ENCODE measurements at regions not wholly inside any gene's neighbourhood (a gene's known extent, or its start where the extent isn't known, plus 50 kb on each side); places are given as distances from the start of the nearest gene placed in this dataset.
"Not testable (repeated sequence)": the region's sequence is repeated elsewhere in the genome, so short reads cannot be mapped to it uniquely, and the experiment has no call there.

GRCh38 chr4:24003496-24003895, 113.6 kb upstream of the PPARGC1A start:
- DNase-seq (ENCODE audit: low read depth in 2 of 2), result no peak

- DNase-seq (ENCODE audit: low read depth in 2 of 2), result no peak
These were observed 112.6 kb upstream of the PPARGC1A start for GRCh38 chr4:24002330-24002966.

- DNase-seq (ENCODE audit: low read depth in 2 of 2), result no peak
These were observed 111.9 kb upstream of the PPARGC1A start for GRCh38 chr4:24001486-24002329.

GRCh38 chr4:24000470-24000831, 110.6 kb upstream of the PPARGC1A start:
- no peak for DNase-seq (ENCODE audit: low read depth in 2 of 2)

- DNase-seq (ENCODE audit: low read depth in 2 of 2), result no peak
These were observed 110.0 kb upstream of the PPARGC1A start for GRCh38 chr4:23999714-24000469.

GRCh38 chr4:23993373-23993772, 103.5 kb upstream of the PPARGC1A start:
- no peak for DNase-seq (ENCODE audit: low read depth in 2 of 2)

GRCh38 chr4:23991444-23991843, 101.6 kb upstream of the PPARGC1A start:
- DNase-seq (ENCODE audit: low read depth in 2 of 2), result no peak

- no peak for DNase-seq (ENCODE audit: low read depth in 2 of 2)
These were observed 96.4 kb upstream of the PPARGC1A start for GRCh38 chr4:23986270-23986669.

- DNase-seq (ENCODE audit: low read depth in 2 of 2), result no peak
These were observed 91.5 kb upstream of the PPARGC1A start for GRCh38 chr4:23981328-23981727.

- no peak for DNase-seq (ENCODE audit: low read depth in 2 of 2)
These were observed 89.7 kb upstream of the PPARGC1A start for GRCh38 chr4:23979534-23979933.

GRCh38 chr4:23978002-23978401, 88.2 kb upstream of the PPARGC1A start:
- DNase-seq (ENCODE audit: low read depth in 2 of 2), result no peak

GRCh38 chr4:23976423-23976822, 86.6 kb upstream of the PPARGC1A start:
- DNase-seq (ENCODE audit: low read depth in 2 of 2), result no peak

GRCh38 chr4:23973308-23973855, 83.5 kb upstream of the PPARGC1A start:
- DNase-seq (ENCODE audit: low read depth in 2 of 2), result no peak

- no peak for DNase-seq (ENCODE audit: low read depth in 2 of 2)
These were observed 83.0 kb upstream of the PPARGC1A start for GRCh38 chr4:23972805-23973204.

GRCh38 chr4:23972187-23972586, 82.3 kb upstream of the PPARGC1A start:
- no peak for DNase-seq (ENCODE audit: low read depth in 2 of 2)

- no peak for DNase-seq (ENCODE audit: low read depth in 2 of 2)
These were observed 80.5 kb upstream of the PPARGC1A start for GRCh38 chr4:23970201-23970850.

- DNase-seq (ENCODE audit: low read depth in 2 of 2), result no peak
These were observed 79.8 kb upstream of the PPARGC1A start for GRCh38 chr4:23969635-23970145.

- no peak for DNase-seq (ENCODE audit: low read depth in 2 of 2)
These were observed 77.4 kb upstream of the PPARGC1A start for GRCh38 chr4:23967281-23967680.

GRCh38 chr4:23966725-23967124, 76.9 kb upstream of the PPARGC1A start:
- DNase-seq (ENCODE audit: low read depth in 2 of 2), result no peak

- no peak for DNase-seq (ENCODE audit: low read depth in 2 of 2)
These were observed 72.6 kb upstream of the PPARGC1A start for GRCh38 chr4:23962462-23962861.

- DNase-seq (ENCODE audit: low read depth in 2 of 2), result not testable (repeated sequence)
These were observed 71.5 kb upstream of the PPARGC1A start for GRCh38 chr4:23961395-23961794.

Measured in stimulated activated CD8-positive, alpha-beta memory T cell treated with anti-CD3 and anti-CD28 coated beads, Interleukin-15, amount 100 ng/mL, for 4 hours (primary cell).